HUES48 (cell line): ENCODE measurements at regions not wholly inside any gene's neighbourhood (a gene's known extent, or its start where the extent isn't known, plus 50 kb on each side); places are given as distances from the start of the nearest gene placed in this dataset.

Experiments
- H3K27ac ChIP-seq: one replicate; pipeline ENCODE4 v1.7.0; 2013; ENCODE audit warnings: low read depth, low read length, inconsistent platforms
- H3K27me3 ChIP-seq: 2 replicates; pipeline ENCODE4 v1.6.1; 2013; ENCODE audit warnings: mild to moderate bottlenecking, low read length; ENCODE audit not compliant: control insufficient read depth, insufficient read depth
- H3K36me3 ChIP-seq: 2 replicates; pipeline ENCODE4 v1.6.1; 2013; ENCODE audit warnings: low read length; ENCODE audit not compliant: control insufficient read depth, insufficient read depth
- H3K4me1 ChIP-seq: 2 replicates; pipeline ENCODE4 v1.6.1; 2013; ENCODE audit warnings: mild to moderate bottlenecking, low read length; ENCODE audit not compliant: control insufficient read depth, insufficient read depth
- H3K4me3 ChIP-seq: 2 replicates; pipeline ENCODE4 v1.5.1; 2013; ENCODE audit warnings: mild to moderate bottlenecking, low read depth, low read length
- H3K9ac ChIP-seq: 2 replicates; pipeline ENCODE4 v1.6.1; 2013; ENCODE audit warnings: mild to moderate bottlenecking, low read depth, low read length, moderate library complexity
- H3K9me3 ChIP-seq: 2 replicates; pipeline ENCODE4 v1.6.1; 2013; ENCODE audit warnings: low read length; ENCODE audit not compliant: control insufficient read depth, insufficient read depth

GRCh38 chr13:40342461-40342860 is 324.0 kb downstream of the FOXO1 start:
- Histone ChIP-seq H3K9me3 (no peaks in the 10 kb centered on the region), H3K27ac (no peak overlapping the region), H3K36me3 (no peaks in the 10 kb centered on the region), H3K27me3 (peaks cover 12% of the 10 kb centered on the region; the same call in 1 of the 2 replicates), H3K4me1 (peaks cover 42% of the 10 kb centered on the region), H3K9ac (no peak overlapping the region), H3K4me3 (no peak overlapping the region)

GRCh38 chr13:40342901-40343300 is 323.5 kb downstream of the FOXO1 start:
- no peak overlapping the region for H3K27ac ChIP-seq

GRCh38 chr13:40343550-40344269 is 322.7 kb downstream of the FOXO1 start:
- Histone ChIP-seq H3K36me3 (no peaks in the 10 kb centered on the region), H3K27me3 (peaks cover 12% of the 10 kb centered on the region; the same call in 1 of the 2 replicates), H3K4me3 (no peak overlapping the region), H3K4me1 (peaks cover 45% of the 10 kb centered on the region), H3K9ac (no peak overlapping the region), H3K9me3 (no peaks in the 10 kb centered on the region), H3K27ac (no peak overlapping the region)

More at GRCh38 chr13:40342901-40343300, 323.5 kb downstream of the FOXO1 start:
- H3K36me3 ChIP-seq, result no peaks in the 10 kb centered on the region
- H3K9ac ChIP-seq, result no peak overlapping the region
- no peak overlapping the region for H3K4me3 ChIP-seq
- H3K27me3 ChIP-seq, result peaks cover 12% of the 10 kb centered on the region; the same call in 1 of the 2 replicates
- peaks cover 42% of the 10 kb centered on the region for H3K4me1 ChIP-seq
- no peaks in the 10 kb centered on the region for H3K9me3 ChIP-seq

GRCh38 chr13:40344270-40345148 is 321.9 kb downstream of the FOXO1 start:
- H3K27me3 ChIP-seq, result peaks cover 12% of the 10 kb centered on the region; the same call in 1 of the 2 replicates
- H3K36me3 ChIP-seq, result no peaks in the 10 kb centered on the region
- no peaks in the 10 kb centered on the region for H3K9me3 ChIP-seq
- H3K9ac ChIP-seq, result no peak overlapping the region
- H3K4me1 ChIP-seq, result peaks cover 46% of the 10 kb centered on the region
- H3K4me3 ChIP-seq, result no peak overlapping the region
- H3K27ac ChIP-seq, result no peak overlapping the region

GRCh38 chr13:40345149-40345514 is 321.3 kb downstream of the FOXO1 start:
- H3K27me3 ChIP-seq, result peaks cover 12% of the 10 kb centered on the region; the same call in 1 of the 2 replicates
- H3K9me3 ChIP-seq, result no peaks in the 10 kb centered on the region
- no peak overlapping the region for H3K4me3 ChIP-seq
- H3K36me3 ChIP-seq, result no peaks in the 10 kb centered on the region
- H3K27ac ChIP-seq, result no peak overlapping the region
- no peak overlapping the region for H3K9ac ChIP-seq
- H3K4me1 ChIP-seq, result peaks cover 42% of the 10 kb centered on the region

GRCh38 chr13:40345654-40346372 is 320.6 kb downstream of the FOXO1 start:
- no peaks in the 10 kb centered on the region for H3K36me3 ChIP-seq
- no peak overlapping the region for H3K4me3 ChIP-seq
- no peaks in the 10 kb centered on the region for H3K9me3 ChIP-seq
- no peak overlapping the region for H3K9ac ChIP-seq
- H3K4me1 ChIP-seq, result peaks cover 35% of the 10 kb centered on the region
- peaks cover 12% of the 10 kb centered on the region; the same call in 1 of the 2 replicates for H3K27me3 ChIP-seq
- no peak overlapping the region for H3K27ac ChIP-seq

GRCh38 chr13:40346592-40346991 is 319.8 kb downstream of the FOXO1 start:
- Histone ChIP-seq H3K9ac (no peak overlapping the region), H3K4me3 (no peak overlapping the region), H3K36me3 (no peaks in the 10 kb centered on the region), H3K27me3 (peaks cover 12% of the 10 kb centered on the region; the same call in 1 of the 2 replicates), H3K9me3 (no peaks in the 10 kb centered on the region), H3K27ac (no peak overlapping the region), H3K4me1 (peaks cover 34% of the 10 kb centered on the region)

- Histone ChIP-seq H3K27ac (no peak overlapping the region), H3K9me3 (no peaks in the 10 kb centered on the region)
Observed at GRCh38 chr13:40348096-40348679, 318.3 kb downstream of the FOXO1 start.

GRCh38 chr13:40350283-40350992 is 316.0 kb downstream of the FOXO1 start:
- Histone ChIP-seq H3K9me3 (no peaks in the 10 kb centered on the region), H3K9ac (no peak overlapping the region), H3K27ac (no peak overlapping the region), H3K36me3 (no peaks in the 10 kb centered on the region), H3K4me3 (no peak overlapping the region), H3K27me3 (0 out of 2 replicates have a peak, but pooled peaks cover 5% of the 10 kb centered on the region), H3K4me1 (peaks cover 25% of the 10 kb centered on the region)

More at GRCh38 chr13:40348096-40348679, 318.3 kb downstream of the FOXO1 start:
- Histone ChIP-seq H3K4me1 (peaks cover 38% of the 10 kb centered on the region), H3K4me3 (no peak overlapping the region), H3K27me3 (peaks cover 12% of the 10 kb centered on the region; the same call in 1 of the 2 replicates), H3K36me3 (no peaks in the 10 kb centered on the region), H3K9ac (no peak overlapping the region)
